ENCODE measurements at regions not wholly inside any gene's neighbourhood (a gene's known extent, or its start where the extent isn't known, plus 50 kb on each side); places are given as distances from the start of the nearest gene placed in this dataset.
"Not testable (repeated sequence)": the region's sequence is repeated elsewhere in the genome, so short reads cannot be mapped to it uniquely, and the experiment has no call there.

DNA sequence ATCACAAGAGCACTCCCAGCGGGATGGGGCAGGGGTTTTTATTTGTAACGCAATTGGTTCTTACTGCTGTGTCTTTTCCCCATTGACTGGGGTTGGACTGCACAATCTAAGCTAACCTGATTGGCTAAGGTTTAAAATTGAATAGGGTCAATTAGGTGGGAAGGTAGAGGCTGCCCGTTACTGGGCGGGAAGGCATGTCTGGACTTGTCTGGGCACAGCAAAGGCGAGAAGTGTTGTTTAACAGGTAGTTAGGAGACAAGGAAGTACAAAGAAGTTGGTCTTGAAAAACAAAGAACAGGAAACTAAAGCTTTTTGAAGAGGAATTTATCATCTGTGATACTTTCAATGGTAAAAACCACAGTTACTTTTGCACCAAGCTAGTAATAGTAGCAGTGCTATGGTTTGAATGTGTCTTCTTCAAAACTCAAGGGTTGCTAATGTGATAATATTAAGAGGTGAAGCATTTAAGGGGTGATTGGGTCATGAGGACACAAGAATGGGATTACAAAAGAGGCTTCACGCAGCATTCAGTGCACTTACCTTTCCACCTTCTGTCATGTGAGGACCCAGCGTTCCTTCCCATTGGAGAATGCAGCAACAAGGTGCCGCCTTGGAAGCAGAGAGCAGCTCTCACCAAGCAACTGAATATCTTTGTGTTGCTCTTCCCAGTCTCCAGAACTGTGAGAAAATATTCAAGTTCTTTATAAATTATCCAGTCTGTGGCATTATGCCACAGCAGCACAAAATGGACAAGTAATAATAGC lies 875.5 kb upstream of the SORCS1 start:
- TF ChIP-seq NFRKB (IDR thresholded peaks at IDR 0.05) (no peak), LEF1 (IDR thresholded peaks at IDR 0.05; ENCODE audit: borderline replicate concordance) (no peak), FOXA1 (IDR thresholded peaks at IDR 0.05) (no peak), PKNOX1 (IDR thresholded peaks at IDR 0.05) (no peak), TARDBP (IDR thresholded peaks at IDR 0.05) (no peak), ZNF384 (IDR thresholded peaks at IDR 0.05) (no peak), L3MBTL2 (conservative IDR thresholded peaks at IDR 0.05) (no peak), SUZ12 (IDR thresholded peaks at IDR 0.05) (no peak), ARNT (IDR thresholded peaks at IDR 0.05) (no peak), ELF4 (IDR thresholded peaks at IDR 0.05) (no peak), SP1 (IDR thresholded peaks at IDR 0.05) (no peak), HDGF (IDR thresholded peaks at IDR 0.05; ENCODE audit: borderline replicate concordance) (no peak), FOXM1 (IDR thresholded peaks at IDR 0.05; ENCODE audit: borderline replicate concordance) (no peak)
- POLR2A ChIA-PET = no interaction called here
- DNase-seq (ENCODE audit: extremely low spot score) = no peak
- CTCF ChIA-PET = no interaction called here

GRCh38 chr10:108037061-108037460 lies 872.6 kb upstream of the SORCS1 start:
- ChIA-PET CTCF (no interaction called here), POLR2A (no interaction called here)
- DNase-seq (ENCODE audit: extremely low spot score) = no peak
- TF ChIP-seq SUZ12 (IDR thresholded peaks at IDR 0.05) (no peak), FOXK2 (IDR thresholded peaks at IDR 0.05) (no peak), PKNOX1 (IDR thresholded peaks at IDR 0.05) (no peak)

DNA sequence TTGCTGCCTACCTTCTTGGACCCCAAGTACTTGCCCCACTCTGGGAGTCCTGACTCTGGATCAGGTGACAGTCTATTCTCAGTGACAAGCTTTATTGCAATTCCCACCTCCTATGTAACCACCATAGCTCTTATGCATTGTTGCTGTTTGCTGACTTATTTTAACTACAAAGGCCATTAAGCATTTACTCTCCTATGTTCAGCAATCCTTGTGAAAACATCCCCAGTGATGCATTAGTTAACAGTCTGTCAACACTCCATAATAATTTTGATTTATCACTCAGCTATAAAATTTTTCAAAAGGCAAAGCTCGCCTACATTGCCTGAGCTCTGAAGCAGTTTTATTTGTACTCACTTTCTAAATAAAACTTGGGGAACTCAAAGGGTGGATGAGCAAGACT lies 871.8 kb upstream of the SORCS1 start:
- ChIA-PET CTCF (no interaction called here), POLR2A (no interaction called here)
- DNase-seq (ENCODE audit: extremely low spot score) = no peak
- TF ChIP-seq ARNT (IDR thresholded peaks at IDR 0.05) = no peak
- no peak for TF ChIP-seq NFRKB (IDR thresholded peaks at IDR 0.05)
- peak; percentile 56 for TF ChIP-seq PKNOX1 (IDR thresholded peaks at IDR 0.05)

DNA sequence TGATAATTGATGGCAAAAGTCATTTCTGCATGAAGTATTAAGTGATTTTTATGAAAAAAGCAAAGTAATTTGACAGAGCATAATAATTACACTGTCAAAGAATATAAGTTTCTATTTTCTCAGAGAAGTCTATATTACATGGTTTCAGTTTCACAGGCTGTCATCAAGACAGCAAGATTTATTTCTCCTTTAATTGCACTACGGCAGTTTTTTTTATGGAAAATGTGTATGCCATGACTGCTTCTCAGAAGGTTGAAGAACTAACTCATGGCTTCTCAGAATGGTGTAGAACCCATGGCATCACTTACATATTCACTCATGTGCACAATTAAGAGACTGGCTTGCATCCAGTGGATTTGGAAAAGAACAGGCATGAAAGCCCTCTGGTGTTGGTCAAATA lies 870.3 kb upstream of the SORCS1 start:
- TF ChIP-seq HDGF (IDR thresholded peaks at IDR 0.05; ENCODE audit: borderline replicate concordance) (no peak), FOXM1 (IDR thresholded peaks at IDR 0.05; ENCODE audit: borderline replicate concordance) (no peak), PKNOX1 (IDR thresholded peaks at IDR 0.05) (0 out of 2 replicates have a peak, but pooled peaks have one; percentile 19)
- POLR2A ChIA-PET = no interaction called here
- CTCF ChIA-PET = no interaction called here
- DNase-seq (ENCODE audit: extremely low spot score) = no peak

DNA sequence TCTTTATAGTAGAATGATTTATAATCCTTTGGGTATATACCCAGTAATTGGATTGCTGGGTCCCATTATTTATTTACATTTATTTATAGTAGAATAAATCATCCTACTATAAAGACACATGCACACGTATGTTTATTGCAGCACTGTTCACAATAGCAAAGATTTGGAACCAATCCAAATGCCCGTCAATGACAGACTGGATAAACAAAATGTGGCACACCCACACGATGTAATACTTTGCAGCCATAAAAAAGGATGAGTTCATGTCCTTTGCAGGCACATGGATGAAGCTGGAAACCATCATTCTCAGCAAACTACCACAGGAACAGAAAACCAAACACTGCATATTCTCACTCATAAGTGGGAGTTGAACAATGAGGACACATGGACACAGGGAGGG lies 869.0 kb upstream of the SORCS1 start:
- CTCF ChIA-PET; DNase-seq (ENCODE audit: extremely low spot score); POLR2A ChIA-PET: not testable (repeated sequence)
- TF ChIP-seq PKNOX1 (IDR thresholded peaks at IDR 0.05) = peak; percentile 36

- POLR2A ChIA-PET = no interaction called here
- DNase-seq (ENCODE audit: extremely low spot score) = no peak
- CTCF ChIA-PET = no interaction called here
- TF ChIP-seq NFRKB (IDR thresholded peaks at IDR 0.05) (no peak), BHLHE40 (IDR thresholded peaks at IDR 0.05; ENCODE audit: borderline replicate concordance) (no peak), ZNF384 (IDR thresholded peaks at IDR 0.05) (no peak), ELF4 (IDR thresholded peaks at IDR 0.05) (no peak), ARNT (IDR thresholded peaks at IDR 0.05) (no peak), FOXA1 (IDR thresholded peaks at IDR 0.05) (no peak), HDGF (IDR thresholded peaks at IDR 0.05; ENCODE audit: borderline replicate concordance) (no peak), LEF1 (IDR thresholded peaks at IDR 0.05; ENCODE audit: borderline replicate concordance) (no peak), SUZ12 (IDR thresholded peaks at IDR 0.05) (no peak), FOXK2 (IDR thresholded peaks at IDR 0.05) (no peak), L3MBTL2 (conservative IDR thresholded peaks at IDR 0.05) (no peak), FOXM1 (IDR thresholded peaks at IDR 0.05; ENCODE audit: borderline replicate concordance) (no peak)
Observed at GRCh38 chr10:108031505-108031904, 867.0 kb upstream of the SORCS1 start.

GRCh38 chr10:108014902-108015177 lies 850.3 kb upstream of the SORCS1 start:
- no peak for TF ChIP-seq SUZ12 (IDR thresholded peaks at IDR 0.05)
- no peak for TF ChIP-seq L3MBTL2 (conservative IDR thresholded peaks at IDR 0.05)
- no peak for TF ChIP-seq PKNOX1 (IDR thresholded peaks at IDR 0.05)
- no peak for TF ChIP-seq BHLHE40 (IDR thresholded peaks at IDR 0.05; ENCODE audit: borderline replicate concordance)
- no peak for TF ChIP-seq LEF1 (IDR thresholded peaks at IDR 0.05; ENCODE audit: borderline replicate concordance)
- no peak for TF ChIP-seq FOXA1 (IDR thresholded peaks at IDR 0.05)
- no peak for TF ChIP-seq FOXK2 (IDR thresholded peaks at IDR 0.05)
- TF ChIP-seq ZNF384 (IDR thresholded peaks at IDR 0.05) = no peak
- no peak for TF ChIP-seq CTBP1 (IDR thresholded peaks at IDR 0.05; ENCODE audit: borderline replicate concordance)
- no peak for TF ChIP-seq SP1 (IDR thresholded peaks at IDR 0.05)
- TF ChIP-seq ELF4 (IDR thresholded peaks at IDR 0.05) = no peak
- no peak for TF ChIP-seq FOXM1 (IDR thresholded peaks at IDR 0.05; ENCODE audit: borderline replicate concordance)
- CTCF ChIA-PET = no interaction called here
- DNase-seq (ENCODE audit: extremely low spot score) = no peak
- POLR2A ChIA-PET = no interaction called here

All from HEK293T (cell line).